Keratinocyte (primary cell): ENCODE measurements at regions not wholly inside any gene's neighbourhood (a gene's known extent, or its start where the extent isn't known, plus 50 kb on each side); places are given as distances from the start of the nearest gene placed in this dataset.

Experiments
- DNase-seq: peaks from one replicate; pipeline ENCODE4 v3.0.0-alpha.2; 2011; ENCODE audit warnings: low read depth, missing footprints, low spot score
- FAIRE-seq: peaks from 2 replicates; lab custom pipeline; 2011; peaks lifted over from hg19 to GRCh38; lab: Jason Lieb, UNC
- H2AFZ ChIP-seq: 2 replicates; pipeline ENCODE4 v1.6.0; 2012; ENCODE audit warnings: low read length, control low read depth, inconsistent platforms; ENCODE audit not compliant: control insufficient read depth
- H3K27ac ChIP-seq: 2 replicates; pipeline ENCODE4 v1.5.1; 2011; ENCODE audit warnings: low read length; ENCODE audit not compliant: control insufficient read depth, insufficient read depth
- H3K27me3 ChIP-seq: 3 replicates; pipeline ENCODE4 v1.6.0; 2011; ENCODE audit warnings: low read length; ENCODE audit not compliant: control insufficient read depth, insufficient read depth; ENCODE audit errors: extremely low read depth
- H3K36me3 ChIP-seq, 2 experiments: 2 replicates in 1 of 2; 3 replicates in 1 of 2; pipeline ENCODE4 v1.5.1; 2011; ENCODE audit warnings: low read length in 2 of 2, mild to moderate bottlenecking in 1 of 2; ENCODE audit not compliant: control insufficient read depth in 2 of 2, insufficient read depth in 2 of 2; ENCODE audit errors: extremely low read depth in 1 of 2
- H3K4me1 ChIP-seq: 3 replicates; pipeline ENCODE4 v1.5.1; 2011; ENCODE audit warnings: low read length; ENCODE audit not compliant: control insufficient read depth, insufficient read depth; ENCODE audit errors: extremely low read depth
- H3K4me2 ChIP-seq: 3 replicates; pipeline ENCODE4 v1.6.0; 2011; ENCODE audit warnings: low read depth, low read length; ENCODE audit not compliant: control insufficient read depth, insufficient read depth; ENCODE audit errors: extremely low read depth
- H3K4me3 ChIP-seq, 3 experiments: fragments of 200-600 bp in 1 of 3; sonication (generic) in 1 of 3; 2 replicates in 2 of 3; 3 replicates in 1 of 3; pipeline ENCODE4 v1.5.1; 2011 to 2016; ENCODE audit warnings: low read length in 3 of 3, mild to moderate bottlenecking in 3 of 3, control low read depth in 2 of 3, inconsistent platforms in 1 of 3, low read depth in 1 of 3, mixed read lengths in 1 of 3, mixed run types in 1 of 3, moderate library complexity in 1 of 3; ENCODE audit not compliant: control insufficient read depth in 2 of 3, insufficient read depth in 2 of 3; ENCODE audit errors: extremely low read depth in 1 of 3
- H3K79me2 ChIP-seq: 2 replicates; pipeline ENCODE4 v1.6.0; 2012; ENCODE audit warnings: low read length; ENCODE audit not compliant: control insufficient read depth, insufficient read depth
- H3K9ac ChIP-seq: 3 replicates; pipeline ENCODE4 v1.6.0; 2011; ENCODE audit warnings: low read length; ENCODE audit not compliant: control insufficient read depth, insufficient read depth; ENCODE audit errors: extremely low read depth
- H3K9me1 ChIP-seq: 3 replicates; pipeline ENCODE4 v1.6.0; 2011; ENCODE audit warnings: low read length; ENCODE audit not compliant: control insufficient read depth, insufficient read depth; ENCODE audit errors: extremely low read depth
- H3K9me3 ChIP-seq: 2 replicates; pipeline ENCODE4 v1.5.1; 2012; ENCODE audit warnings: low read depth, low read length; ENCODE audit not compliant: control insufficient read depth
- H4K20me1 ChIP-seq: 3 replicates; pipeline ENCODE4 v1.6.0; 2011; ENCODE audit warnings: low read length; ENCODE audit not compliant: control insufficient read depth, insufficient read depth; ENCODE audit errors: extremely low read depth
- CTCF ChIP-seq, 3 experiments: IDR thresholded peaks in 1 of 3; conservative IDR thresholded peaks in 1 of 3; optimal IDR thresholded peaks in 1 of 3; 2 replicates in 2 of 3; 3 replicates in 1 of 3; pipeline versions ENCODE3 to v1.5.1; 2011; ENCODE audit warnings: low read length in 3 of 3, mild to moderate bottlenecking in 3 of 3, moderate library complexity in 2 of 3, control low read depth in 1 of 3, inconsistent platforms in 1 of 3; ENCODE audit not compliant: insufficient read depth in 2 of 3; ENCODE audit errors: extremely low read depth in 1 of 3
- EZH2 ChIP-seq: IDR thresholded peaks from one replicate; pipeline ENCODE4 v1.6.1; 2012; ENCODE audit warnings: inconsistent platforms, mild to moderate bottlenecking, low read length, moderate library complexity
- dilution Hi-C: fragments of 300-500 bp; cut with MboI; formaldehyde crosslinking; loops from one replicate; pipeline ENCODE4 v1.7.0; 2020; ENCODE audit warnings: low sequenced_read_pairs; ENCODE audit not compliant: extremely low pct_ligation_motif_present

GRCh38 chr2:66683064-66683463 lies 248.1 kb downstream of the MEIS1 start:
- Histone ChIP-seq H3K4me3 (no peak overlapping the region), H3K79me2 (no peaks in the 10 kb centered on the region), H4K20me1 (no peaks in the 10 kb centered on the region), H3K9me3 (no peaks in the 10 kb centered on the region), H3K4me2 (no peak overlapping the region), H2AFZ (no peak overlapping the region), H3K27me3 (no peaks in the 10 kb centered on the region), H3K4me1 (peaks cover 8% of the 10 kb centered on the region), H3K9me1 (no peaks in the 10 kb centered on the region), H3K9ac (no peak overlapping the region), H3K27ac (no peak overlapping the region), H3K36me3 (no peaks in the 10 kb centered on the region)
- FAIRE-seq (no peak), DNase-seq (no peak)
- no peak for TF ChIP-seq EZH2
- TF ChIP-seq CTCF (optimal IDR thresholded peaks at IDR 0.05 in 1 of 3, IDR thresholded peaks at IDR 0.05 in 1 of 3, conservative IDR thresholded peaks at IDR 0.05 in 1 of 3; ENCODE audit: extremely low read depth in 1 of 3, insufficient read depth in 2 of 3, low read length in 3 of 3): no peak
- dilution Hi-C loops: no loop called here

GRCh38 chr2:66683599-66683998 lies 248.7 kb downstream of the MEIS1 start:
- TF ChIP-seq CTCF (optimal IDR thresholded peaks at IDR 0.05 in 1 of 3, IDR thresholded peaks at IDR 0.05 in 1 of 3, conservative IDR thresholded peaks at IDR 0.05 in 1 of 3; ENCODE audit: extremely low read depth in 1 of 3, insufficient read depth in 2 of 3, low read length in 3 of 3) (no peak), EZH2 (no peak)
- no peak overlapping the region for H3K4me2 ChIP-seq
- H3K36me3 ChIP-seq: no peaks in the 10 kb centered on the region
- dilution Hi-C loops: no loop called here
- H3K9me3 ChIP-seq: no peaks in the 10 kb centered on the region
- no peaks in the 10 kb centered on the region for H4K20me1 ChIP-seq
- H3K27me3 ChIP-seq: no peaks in the 10 kb centered on the region
- H3K4me3 ChIP-seq: no peak overlapping the region
- no peak overlapping the region for H3K9ac ChIP-seq
- no peak overlapping the region for H2AFZ ChIP-seq
- no peaks in the 10 kb centered on the region for H3K9me1 ChIP-seq
- DNase-seq (no peak), FAIRE-seq (no peak)
- H3K27ac ChIP-seq: no peak overlapping the region
- no peaks in the 10 kb centered on the region for H3K79me2 ChIP-seq
- peaks cover 8% of the 10 kb centered on the region for H3K4me1 ChIP-seq
